GM19099 (cell line): ENCODE measurements at regions not wholly inside any gene's neighbourhood (a gene's known extent, or its start where the extent isn't known, plus 50 kb on each side); places are given as distances from the start of the nearest gene placed in this dataset.

Experiments
- POLR2A ChIP-seq: IDR thresholded peaks from 3 replicates; pipeline ENCODE4 v1.6.1; 2011; ENCODE audit warnings: low read depth; ENCODE audit not compliant: insufficient read length; ENCODE audit errors: extremely low read depth

DNA sequence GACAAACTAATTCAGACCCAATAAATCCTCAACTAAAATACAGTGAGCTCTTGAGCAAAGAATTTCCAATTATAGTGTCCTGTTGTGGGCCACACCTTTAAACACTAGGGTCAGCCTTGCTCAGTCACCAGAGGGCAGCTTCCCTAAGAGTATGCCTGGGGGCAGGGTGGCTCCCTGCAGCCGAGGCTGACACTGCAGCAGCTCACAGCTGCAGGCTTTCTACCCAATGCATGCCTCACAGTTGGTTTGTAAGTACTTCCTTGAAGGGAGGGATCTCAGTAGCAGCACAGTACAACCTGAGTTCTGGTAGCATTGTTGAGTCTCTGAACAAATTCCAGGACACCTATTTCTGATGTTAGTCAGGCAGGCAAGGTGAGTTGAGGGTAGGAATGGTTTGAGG, 335.6 kb downstream of the TUSC7 start:
- TF ChIP-seq POLR2A, result no peak

DNA sequence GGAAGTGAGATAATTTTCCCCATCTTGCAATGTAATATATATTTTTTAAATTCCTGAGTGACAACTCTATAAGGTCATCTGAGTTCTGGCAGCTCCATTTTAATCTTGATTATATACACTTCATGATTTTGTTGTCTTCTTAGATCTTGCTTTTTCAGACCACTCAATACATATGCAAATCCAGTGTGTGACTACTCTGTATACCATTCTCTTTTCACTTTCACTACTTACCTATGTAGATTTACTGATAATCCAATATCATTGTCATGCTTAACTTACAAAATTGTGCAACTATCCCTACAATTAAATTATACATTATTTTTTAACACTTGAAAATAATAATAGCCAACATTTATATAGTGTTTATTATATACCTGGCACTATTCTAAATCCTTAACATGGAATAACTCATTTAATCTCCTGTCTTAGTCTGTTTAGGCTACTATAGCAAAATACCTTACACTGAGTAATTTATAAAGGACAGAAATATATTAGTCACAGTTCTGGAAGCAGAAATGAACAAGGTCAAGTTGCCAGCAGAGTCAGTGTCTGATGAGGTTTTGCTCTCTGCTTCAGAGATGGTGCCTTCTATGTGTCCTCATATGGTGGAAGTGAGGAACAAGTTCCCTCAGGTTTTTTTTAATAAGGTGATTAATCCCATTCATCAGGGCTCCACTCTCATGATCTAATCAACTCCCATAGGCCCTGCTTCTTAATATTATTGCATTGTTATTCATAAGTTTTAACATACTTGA, 338.5 kb downstream of the TUSC7 start:
- no peak for TF ChIP-seq POLR2A

DNA sequence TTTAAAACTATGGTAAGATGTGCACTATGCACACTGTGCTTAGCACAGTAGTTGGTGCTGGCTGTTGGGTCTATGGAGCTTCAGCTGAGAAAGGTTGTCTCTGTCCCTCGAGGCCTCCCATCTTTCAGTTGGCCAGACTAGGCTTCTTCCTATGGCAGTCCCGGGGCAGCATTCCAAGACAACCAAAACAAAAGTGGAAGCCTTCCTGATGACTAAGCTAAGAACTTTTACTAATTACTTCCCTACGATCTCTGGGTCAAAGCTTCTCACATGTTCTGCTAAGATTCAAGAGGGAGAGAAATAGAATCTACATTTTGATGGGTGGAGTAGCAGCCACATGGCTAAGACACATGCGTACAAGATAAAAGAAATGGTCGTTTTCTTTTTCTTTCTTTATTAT, 342.8 kb downstream of the TUSC7 start:
- TF ChIP-seq POLR2A, result no peak

DNA sequence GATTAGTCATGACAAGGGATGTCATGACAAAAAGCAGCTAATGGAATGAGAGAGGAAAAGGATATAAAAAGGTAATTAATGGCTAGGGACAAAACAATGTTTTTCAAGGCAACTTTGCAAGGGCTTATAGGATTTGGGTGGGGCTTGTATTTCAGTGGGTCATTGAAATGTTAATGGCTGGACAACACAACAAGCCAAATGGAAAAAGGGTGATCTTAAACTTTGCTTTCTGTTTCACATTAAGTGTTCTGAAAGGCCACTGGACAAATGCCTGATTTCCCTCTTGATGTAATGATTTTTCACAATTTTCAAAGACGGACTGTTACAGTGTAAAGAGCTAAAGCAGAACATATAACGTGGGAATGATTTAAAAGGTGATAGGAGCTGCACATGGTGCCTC, 345.0 kb downstream of the TUSC7 start:
- no peak for TF ChIP-seq POLR2A

DNA sequence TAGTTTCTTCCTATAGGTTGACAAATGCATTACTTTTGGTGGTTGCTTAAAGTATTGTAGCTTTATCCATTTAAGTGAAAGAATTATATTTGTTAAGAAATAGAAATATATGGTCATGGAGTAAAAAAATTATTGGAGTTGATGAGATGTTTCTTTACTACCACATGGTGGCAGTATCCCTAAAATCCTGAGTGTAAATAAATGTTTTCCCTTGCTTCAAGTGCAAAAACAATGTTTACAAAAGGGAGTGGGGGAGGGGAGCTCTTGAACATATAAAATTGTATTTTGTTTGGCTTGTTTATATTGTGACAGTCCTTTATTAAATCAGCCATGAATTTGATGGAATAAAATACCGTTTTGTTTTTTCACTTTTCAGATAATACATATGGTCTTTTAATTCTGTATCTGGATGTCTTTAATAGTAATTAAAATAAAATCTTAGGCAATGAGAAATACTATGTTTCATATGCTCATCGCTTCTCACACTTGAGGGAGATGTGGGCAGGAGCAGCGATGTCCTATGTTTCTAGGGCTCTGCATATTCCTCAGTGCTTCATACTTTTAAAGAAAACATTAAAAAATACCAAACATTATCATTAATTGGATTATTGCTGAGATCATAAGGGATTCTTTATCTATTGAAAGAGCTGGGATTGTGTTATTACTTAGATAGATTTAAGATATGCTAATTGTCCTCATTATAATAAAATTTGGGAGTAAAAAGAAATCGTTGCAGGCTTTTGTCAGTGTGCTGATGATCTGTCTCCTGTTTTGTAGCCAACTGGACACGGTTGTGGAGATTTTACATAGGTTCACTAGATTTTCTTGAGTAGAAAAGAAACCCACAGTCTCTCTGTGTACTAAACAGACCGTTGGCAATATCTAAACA, 349.7 kb downstream of the TUSC7 start:
- TF ChIP-seq POLR2A, result no peak

DNA sequence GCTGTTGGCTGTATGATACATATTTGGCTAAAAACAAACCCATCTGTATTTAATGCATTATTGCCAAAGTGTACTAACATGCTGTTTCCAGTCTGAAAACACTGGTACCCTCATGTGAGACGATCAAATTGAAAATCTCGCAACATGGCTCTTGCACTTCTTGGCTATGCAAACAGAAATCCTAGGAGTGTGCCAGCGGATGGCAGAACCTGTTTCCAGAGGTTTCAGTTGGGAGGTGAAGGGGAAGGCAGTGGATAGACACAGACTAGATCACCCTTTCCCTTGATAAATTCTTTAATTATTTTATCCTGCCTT, 350.3 kb downstream of the TUSC7 start:
- TF ChIP-seq POLR2A, result no peak

DNA sequence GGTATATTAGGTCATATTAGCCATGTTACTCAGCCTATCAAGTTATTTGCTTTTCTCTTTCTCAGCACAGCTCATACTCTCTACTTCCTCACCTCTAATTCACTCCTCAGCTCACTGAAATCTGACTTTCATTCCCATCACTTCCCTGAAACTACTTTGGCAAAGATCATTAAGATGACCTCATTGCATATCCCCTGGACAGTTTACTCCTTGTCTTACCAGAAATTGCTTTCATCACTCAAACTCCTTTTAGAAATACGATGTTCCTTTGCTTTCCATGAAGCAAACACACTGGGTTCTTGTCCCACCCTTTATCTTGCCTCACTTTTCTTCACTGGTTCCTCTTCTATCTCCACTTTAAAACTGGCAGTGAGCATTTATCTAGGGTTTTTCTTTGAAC, 354.4 kb downstream of the TUSC7 start:
- no peak for TF ChIP-seq POLR2A

DNA sequence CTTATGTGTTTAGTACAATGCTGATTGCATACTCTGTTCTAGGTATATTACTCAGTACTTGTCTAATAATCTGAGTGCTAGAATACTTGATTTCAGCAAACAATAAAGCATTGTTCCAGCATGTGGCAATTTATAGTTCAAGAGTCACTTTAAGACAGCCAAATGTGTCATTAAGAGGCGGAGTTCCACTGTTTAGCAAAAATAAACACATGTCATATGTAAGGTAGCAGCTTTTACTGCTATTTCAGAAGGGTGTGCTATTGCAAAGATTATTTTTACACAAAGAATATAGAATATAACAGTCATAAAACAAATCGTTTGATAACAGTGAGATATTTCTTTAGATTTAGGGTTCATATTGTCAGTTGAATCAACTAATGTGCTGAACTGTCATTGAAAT, 358.7 kb downstream of the TUSC7 start:
- TF ChIP-seq POLR2A, result no peak

DNA sequence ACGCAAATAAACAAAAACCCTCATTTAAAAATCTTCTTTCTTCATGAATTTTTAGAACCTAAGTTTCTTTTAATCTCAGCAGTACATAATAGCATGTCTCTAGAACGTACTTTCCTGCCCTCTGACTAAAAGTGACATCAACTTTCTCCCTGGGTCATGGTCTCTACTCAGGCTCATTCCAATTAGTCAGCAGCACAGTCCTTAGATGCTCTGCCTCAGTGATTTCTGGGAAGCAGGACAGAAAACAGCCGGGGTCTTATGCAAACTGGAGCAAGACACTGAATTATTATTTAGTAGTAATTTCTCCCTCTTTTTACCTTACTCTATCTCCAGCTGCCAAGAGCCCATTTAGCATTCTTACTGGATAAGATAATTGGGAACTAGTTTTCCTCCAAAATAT, 365.2 kb downstream of the TUSC7 start:
- TF ChIP-seq POLR2A, result no peak

DNA sequence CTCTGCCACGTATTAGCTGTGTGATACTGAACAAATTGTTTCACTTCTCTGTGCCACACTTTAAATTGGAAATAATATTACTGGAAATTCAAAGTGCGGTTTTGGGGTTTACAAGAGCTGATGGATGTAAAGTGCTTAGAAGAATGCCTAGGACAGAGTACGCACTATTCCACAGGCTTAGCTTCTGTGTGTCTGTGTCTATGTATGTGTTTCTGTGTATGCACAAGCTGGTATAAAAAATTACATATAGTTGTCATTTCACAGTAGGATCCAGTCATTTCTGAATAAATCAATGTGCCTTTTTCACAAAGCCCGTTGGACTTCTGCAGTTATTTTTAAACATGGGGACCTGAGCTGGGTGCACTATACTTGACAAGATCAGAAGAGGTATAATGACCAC, 370.4 kb downstream of the TUSC7 start:
- no peak for TF ChIP-seq POLR2A

DNA sequence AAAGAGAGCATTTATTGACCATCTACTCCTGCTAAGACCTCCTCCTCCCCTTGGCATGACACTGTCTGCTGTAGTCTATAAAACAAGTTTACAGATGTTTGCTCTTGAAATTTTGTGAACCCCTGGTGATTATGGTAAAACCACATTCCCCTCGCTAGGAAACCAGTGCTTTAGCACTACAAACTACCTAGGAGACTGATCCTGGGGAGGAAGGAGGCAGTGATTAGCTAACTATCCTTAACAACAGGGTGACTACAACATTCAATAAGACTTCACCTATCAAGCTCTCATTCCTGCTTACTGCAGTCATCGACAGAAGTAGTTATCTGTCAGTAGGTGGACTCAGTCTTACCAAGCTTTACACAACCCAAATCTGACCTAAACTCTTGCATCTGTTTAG, 371.3 kb downstream of the TUSC7 start:
- no peak for TF ChIP-seq POLR2A

DNA sequence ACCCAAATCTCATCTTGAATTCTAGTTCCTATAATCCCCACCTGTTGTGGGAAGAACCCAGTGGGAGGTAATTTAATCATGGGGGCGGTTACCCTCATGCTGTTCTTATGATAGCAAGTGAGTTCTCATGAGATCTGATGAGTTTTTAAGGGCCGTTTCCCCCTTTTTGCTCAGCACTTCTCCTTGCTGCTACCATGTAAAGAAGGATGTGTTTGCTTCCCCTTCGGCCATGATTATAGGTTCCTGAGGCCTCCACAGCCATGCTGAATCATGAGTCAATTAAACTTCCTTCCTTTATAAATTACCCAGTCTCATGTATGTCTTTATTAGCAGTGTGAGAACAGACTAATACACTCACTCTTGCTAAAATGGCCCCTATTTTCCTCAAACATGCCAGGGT, 374.7 kb downstream of the TUSC7 start:
- TF ChIP-seq POLR2A, result no peak

DNA sequence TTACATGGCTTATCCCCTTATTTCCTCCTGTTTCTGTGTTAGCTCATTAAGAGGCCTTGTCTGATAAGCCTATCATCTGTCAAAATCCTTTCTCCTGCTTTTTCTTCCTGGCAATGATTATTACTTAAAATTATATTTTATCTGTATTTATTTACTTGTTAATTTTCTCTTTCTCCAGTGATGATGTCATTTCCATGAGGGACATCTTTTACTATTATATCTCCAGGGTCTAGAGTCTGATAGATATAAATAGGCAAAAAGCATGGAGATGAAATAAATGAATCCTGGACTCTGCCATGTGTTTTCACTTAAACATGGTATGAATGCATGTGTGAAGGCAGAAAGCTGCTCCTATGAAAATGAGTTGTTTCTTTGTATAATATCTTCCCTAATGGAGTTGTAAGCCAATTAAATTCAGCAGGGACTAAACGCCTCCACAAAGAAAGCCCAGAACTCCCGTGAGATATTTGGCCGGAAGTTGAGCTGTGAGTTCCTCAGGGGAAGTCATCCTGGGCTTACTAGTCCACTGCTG, 375.2 kb downstream of the TUSC7 start:
- no peak for TF ChIP-seq POLR2A

DNA sequence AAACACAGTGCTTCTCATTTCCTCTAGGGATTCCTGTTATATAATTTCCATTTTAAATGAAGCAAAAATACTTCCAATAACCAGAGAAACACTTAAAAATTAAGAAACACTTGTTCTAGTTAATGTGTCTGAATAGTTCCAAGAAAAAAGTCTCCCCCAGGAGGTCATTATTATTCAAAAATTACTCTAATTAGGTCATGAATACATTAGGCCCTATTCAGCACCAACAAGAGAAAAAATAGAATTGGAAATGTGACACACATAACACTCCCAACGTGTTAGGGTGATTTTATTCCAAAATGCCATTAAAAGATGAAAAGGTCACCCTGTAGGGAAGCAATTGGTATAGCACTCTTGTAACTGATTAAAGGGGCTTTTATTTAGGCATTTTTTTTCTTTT, 382.1 kb downstream of the TUSC7 start:
- no peak for TF ChIP-seq POLR2A

DNA sequence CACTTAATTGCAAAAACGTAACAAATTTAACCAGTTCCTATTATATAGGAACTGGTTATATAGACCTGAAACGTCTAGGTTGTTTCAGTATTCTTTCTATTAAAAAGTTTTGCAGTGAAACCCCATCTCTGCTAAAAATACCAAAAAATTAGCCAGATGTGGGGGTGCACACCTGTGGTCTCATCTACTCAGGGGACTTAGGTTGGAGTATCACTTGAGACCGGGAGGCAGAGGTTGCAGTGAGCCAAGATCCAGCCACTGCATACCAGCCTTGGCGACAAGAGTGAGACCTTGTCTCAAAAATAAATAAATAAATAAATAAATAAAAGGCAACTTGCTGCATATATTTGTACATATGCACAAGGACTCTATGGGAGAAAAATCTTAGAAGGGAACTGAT, 387.0 kb downstream of the TUSC7 start:
- TF ChIP-seq POLR2A, result no peak

DNA sequence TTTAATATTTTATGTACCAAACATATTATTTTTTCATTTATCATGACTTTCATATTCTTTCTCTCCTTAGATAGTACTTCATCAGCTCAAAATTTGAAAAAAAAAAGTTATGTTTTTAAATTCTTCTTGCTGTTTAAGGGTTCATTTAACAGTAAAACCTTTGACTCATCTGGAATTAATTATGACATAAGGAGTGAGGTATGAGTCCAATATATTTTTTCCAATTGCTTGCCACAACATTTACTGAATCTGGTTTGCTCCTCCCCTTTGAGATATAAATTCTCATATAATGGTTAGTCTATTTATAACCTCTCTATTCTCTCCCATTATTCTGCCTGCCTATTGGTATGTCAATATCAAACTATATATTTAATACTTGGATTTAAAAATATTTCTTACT, 387.8 kb downstream of the TUSC7 start:
- no peak for TF ChIP-seq POLR2A
